PC-3 (cell line): ENCODE measurements at regions not wholly inside any gene's neighbourhood (a gene's known extent, or its start where the extent isn't known, plus 50 kb on each side); places are given as distances from the start of the nearest gene placed in this dataset.

Experiments
- CTCF ChIP-seq: fragments of 300-600 bp; sonication (generic); conservative IDR thresholded peaks from 2 replicates; pipeline ENCODE4 v1.5.1; 2017; ENCODE audit warnings: antibody characterized with exemption, low read depth, mild to moderate bottlenecking, low read length
- EZH2phosphoT487 ChIP-seq: fragments of 300-600 bp; sonication (generic); IDR thresholded peaks from 2 replicates; pipeline ENCODE4 v1.6.1; 2018; ENCODE audit warnings: mild to moderate bottlenecking, antibody characterized with exemption, low read length, borderline replicate concordance

GRCh38 chr6:139920027-139920775 lies 545.8 kb upstream of the CITED2 start:
- TF ChIP-seq CTCF, result no peak
- no peak for TF ChIP-seq EZH2phosphoT487
